ENCODE measurements at regions not wholly inside any gene's neighbourhood (a gene's known extent, or its start where the extent isn't known, plus 50 kb on each side); places are given as distances from the start of the nearest gene placed in this dataset.

GRCh38 chr13:107244241-107244640 lies 676.3 kb upstream of the ARGLU1 start:
- no peak for TF ChIP-seq POLR2A (IDR thresholded peaks at IDR 0.05; ENCODE audit: low read depth)
- no peak for TF ChIP-seq CTCF (IDR thresholded peaks at IDR 0.05)
- no peak for TF ChIP-seq EP300 (IDR thresholded peaks at IDR 0.05)
- TF ChIP-seq POLR2AphosphoS5 (IDR thresholded peaks at IDR 0.05) = no peak
